ENCODE measurements at regions not wholly inside any gene's neighbourhood (a gene's known extent, or its start where the extent isn't known, plus 50 kb on each side); places are given as distances from the start of the nearest gene placed in this dataset.

DNA sequence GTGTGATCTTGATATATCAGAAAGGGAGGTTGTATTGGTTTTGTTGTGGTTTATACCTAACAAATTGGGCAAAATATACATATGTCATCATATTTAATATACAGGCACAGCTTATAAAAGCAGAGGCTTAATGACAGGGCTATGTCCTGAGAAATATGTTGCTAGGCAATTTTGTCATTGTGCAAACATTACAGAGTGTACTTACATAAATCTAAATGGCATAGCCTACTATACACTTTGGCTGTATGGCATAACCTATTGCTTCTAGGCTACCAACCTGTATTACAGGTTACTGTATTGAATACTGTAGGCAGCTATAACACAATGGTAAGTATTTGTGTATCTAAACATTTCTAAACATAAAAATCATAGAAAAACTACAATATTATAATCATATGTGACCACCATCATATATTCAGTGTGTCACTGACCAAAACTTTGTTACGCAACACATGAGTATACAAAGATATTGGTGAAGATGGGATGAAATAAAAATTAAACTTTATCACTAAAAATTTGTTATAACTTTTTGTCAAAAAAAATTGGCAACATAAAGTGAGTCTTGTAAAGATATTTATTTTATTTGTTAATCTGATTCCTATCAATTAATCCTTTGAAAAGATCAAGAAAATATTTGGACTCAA lies 414.0 kb upstream of the HS3ST1 start:
- in situ Hi-C loops (cut with HindIII; ENCODE audit: low pct_ligation_motif_present, low sequenced_read_pairs): no loop called here
- H3K27ac ChIP-seq: no peak overlapping the region
- H3K4me3 ChIP-seq (ENCODE audit: low read depth, low read length): no peak overlapping the region
- H3K36me3 ChIP-seq (replicated peaks): no peaks in the 10 kb centered on the region
- no peak for DNase-seq
- TF ChIP-seq, protein P1, sequence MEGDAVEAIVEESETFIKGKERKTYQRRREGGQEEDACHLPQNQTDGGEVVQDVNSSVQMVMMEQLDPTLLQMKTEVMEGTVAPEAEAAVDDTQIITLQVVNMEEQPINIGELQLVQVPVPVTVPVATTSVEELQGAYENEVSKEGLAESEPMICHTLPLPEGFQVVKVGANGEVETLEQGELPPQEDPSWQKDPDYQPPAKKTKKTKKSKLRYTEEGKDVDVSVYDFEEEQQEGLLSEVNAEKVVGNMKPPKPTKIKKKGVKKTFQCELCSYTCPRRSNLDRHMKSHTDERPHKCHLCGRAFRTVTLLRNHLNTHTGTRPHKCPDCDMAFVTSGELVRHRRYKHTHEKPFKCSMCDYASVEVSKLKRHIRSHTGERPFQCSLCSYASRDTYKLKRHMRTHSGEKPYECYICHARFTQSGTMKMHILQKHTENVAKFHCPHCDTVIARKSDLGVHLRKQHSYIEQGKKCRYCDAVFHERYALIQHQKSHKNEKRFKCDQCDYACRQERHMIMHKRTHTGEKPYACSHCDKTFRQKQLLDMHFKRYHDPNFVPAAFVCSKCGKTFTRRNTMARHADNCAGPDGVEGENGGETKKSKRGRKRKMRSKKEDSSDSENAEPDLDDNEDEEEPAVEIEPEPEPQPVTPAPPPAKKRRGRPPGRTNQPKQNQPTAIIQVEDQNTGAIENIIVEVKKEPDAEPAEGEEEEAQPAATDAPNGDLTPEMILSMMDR (IDR thresholded peaks at IDR 0.05; ENCODE audit: low read depth, low read length, missing control alignments): no peak
- H3K27me3 ChIP-seq (replicated peaks): no peaks in the 10 kb centered on the region

DNA sequence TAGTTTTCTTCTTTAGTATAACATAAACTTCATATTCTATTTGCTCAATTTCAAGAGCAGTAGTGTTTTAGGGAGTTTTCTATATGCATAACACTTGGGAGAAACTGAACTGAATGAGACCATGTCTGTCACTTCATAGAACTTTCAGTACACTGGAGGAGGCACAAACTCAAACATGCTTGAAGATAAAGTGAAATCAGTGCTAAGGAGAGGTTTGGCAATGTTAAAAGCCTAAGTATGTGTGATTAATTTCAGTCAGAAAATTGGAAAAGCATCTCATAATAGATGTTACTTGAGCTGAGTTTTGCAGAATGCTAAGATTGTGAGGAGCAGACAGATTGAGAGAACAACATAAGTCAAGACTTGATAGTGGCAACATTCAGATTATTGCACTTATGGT lies 411.2 kb upstream of the HS3ST1 start:
- no peaks in the 10 kb centered on the region for H3K36me3 ChIP-seq (replicated peaks)
- in situ Hi-C loops (cut with HindIII; ENCODE audit: low pct_ligation_motif_present, low sequenced_read_pairs): no loop called here
- no peak overlapping the region for H3K27ac ChIP-seq
- DNase-seq: no peak
- no peak overlapping the region for H3K4me3 ChIP-seq (ENCODE audit: low read depth, low read length)
- TF ChIP-seq, protein P1 (IDR thresholded peaks at IDR 0.05; ENCODE audit: low read depth, low read length, missing control alignments): no peak
- no peaks in the 10 kb centered on the region for H3K27me3 ChIP-seq (replicated peaks)

DNA sequence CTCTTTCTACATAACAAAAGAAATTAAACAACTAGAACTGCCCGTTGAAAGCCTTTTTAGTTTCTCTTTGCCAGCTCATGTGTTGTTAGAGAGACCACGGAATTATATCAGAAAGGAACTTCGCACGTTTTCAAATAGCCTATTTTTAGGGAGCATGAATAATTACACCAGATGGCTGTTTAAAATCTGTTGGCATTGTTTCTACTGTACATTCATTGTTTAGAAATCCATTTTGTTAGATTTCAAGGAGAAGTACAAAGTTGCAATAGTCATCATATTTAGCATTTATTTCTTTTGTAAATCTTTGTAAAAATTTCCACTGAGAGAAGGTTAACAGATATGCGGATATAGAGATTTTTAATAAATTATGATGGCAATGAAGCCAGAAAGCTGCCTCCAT lies 403.0 kb upstream of the HS3ST1 start:
- no peak overlapping the region for H3K4me3 ChIP-seq (ENCODE audit: low read depth, low read length)
- in situ Hi-C loops (cut with HindIII; ENCODE audit: low pct_ligation_motif_present, low sequenced_read_pairs): no loop called here
- no peak overlapping the region for H3K27ac ChIP-seq
- H3K36me3 ChIP-seq (replicated peaks): no peaks in the 10 kb centered on the region
- H3K27me3 ChIP-seq (replicated peaks): no peaks in the 10 kb centered on the region
- TF ChIP-seq, protein P1 (IDR thresholded peaks at IDR 0.05; ENCODE audit: low read depth, low read length, missing control alignments): no peak
- DNase-seq: no peak

DNA sequence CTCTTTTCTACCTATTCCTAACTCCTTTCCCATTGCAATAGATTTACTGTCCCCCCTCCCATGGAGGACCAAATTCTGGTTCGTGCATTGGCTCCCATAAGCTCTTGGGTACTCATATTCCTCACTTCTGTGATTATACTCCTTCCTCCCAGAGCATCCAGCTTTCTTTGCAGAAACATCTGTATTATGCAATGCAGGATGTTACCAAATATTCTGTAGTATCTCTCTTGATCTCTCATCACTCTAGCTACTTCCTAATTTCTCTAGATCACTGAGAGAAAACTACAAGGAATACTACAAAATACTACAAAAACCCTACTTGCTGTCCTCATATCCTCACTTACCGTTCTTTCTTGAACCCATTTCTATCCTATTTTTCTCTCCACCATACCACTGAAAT lies 395.9 kb upstream of the HS3ST1 start:
- in situ Hi-C loops (cut with HindIII; ENCODE audit: low pct_ligation_motif_present, low sequenced_read_pairs): no loop called here
- DNase-seq: no peak
- TF ChIP-seq, protein P1 (IDR thresholded peaks at IDR 0.05; ENCODE audit: low read depth, low read length, missing control alignments): no peak

DNA sequence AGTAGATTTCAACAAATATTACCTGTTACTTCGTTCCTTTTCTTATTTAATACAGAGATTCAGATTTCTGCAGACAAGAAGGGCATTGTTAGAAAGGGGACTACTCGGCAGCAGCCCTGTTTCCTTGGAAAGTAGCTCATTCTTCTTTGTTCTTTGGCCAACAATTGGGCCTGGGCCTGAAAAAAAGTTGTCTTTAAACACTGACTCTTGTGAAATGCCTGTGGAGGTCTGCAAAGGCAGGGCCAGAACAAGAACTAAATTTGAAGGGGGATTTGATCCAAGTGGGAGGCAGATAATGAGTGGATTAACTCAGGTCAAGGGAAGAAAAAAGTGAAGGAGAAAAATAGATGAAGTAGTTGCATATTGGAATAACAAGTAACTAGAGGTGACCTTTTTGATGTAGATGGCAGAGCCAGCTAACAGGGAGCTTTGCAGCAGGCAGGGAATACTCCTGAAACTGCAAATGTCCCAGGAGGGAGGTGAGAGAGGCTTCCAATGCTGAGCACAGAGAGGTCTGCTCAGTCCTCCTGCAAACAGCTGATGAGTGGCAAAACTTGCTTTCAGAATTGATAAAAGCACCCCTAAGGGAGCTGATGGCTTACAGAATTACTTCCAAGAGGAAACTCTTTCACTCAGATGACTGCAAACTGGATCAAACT lies 393.2 kb upstream of the HS3ST1 start:
- in situ Hi-C loops (cut with HindIII; ENCODE audit: low pct_ligation_motif_present, low sequenced_read_pairs): no loop called here

More for the DNA sequence above, 395.9 kb upstream of the HS3ST1 start:
- no peaks in the 10 kb centered on the region for H3K36me3 ChIP-seq (replicated peaks)
- H3K27me3 ChIP-seq (replicated peaks): no peaks in the 10 kb centered on the region
- H3K27ac ChIP-seq: no peak overlapping the region
- no peak overlapping the region for H3K4me3 ChIP-seq (ENCODE audit: low read depth, low read length)

More for the DNA sequence above, 393.2 kb upstream of the HS3ST1 start:
- TF ChIP-seq, protein P1 (IDR thresholded peaks at IDR 0.05; ENCODE audit: low read depth, low read length, missing control alignments): no peak
- DNase-seq: no peak
- Histone ChIP-seq H3K4me3 (ENCODE audit: low read depth, low read length) (no peak overlapping the region), H3K36me3 (replicated peaks) (no peaks in the 10 kb centered on the region), H3K27me3 (replicated peaks) (no peaks in the 10 kb centered on the region), H3K27ac (no peak overlapping the region)
